DMS79 treated with DMSO at 0.1 percent for 48 hours (cell line): ENCODE measurements at regions not wholly inside any gene's neighbourhood (a gene's known extent, or its start where the extent isn't known, plus 50 kb on each side); places are given as distances from the start of the nearest gene placed in this dataset.
"Not testable (repeated sequence)": the region's sequence is repeated elsewhere in the genome, so short reads cannot be mapped to it uniquely, and the experiment has no call there.

Source experiments
- DNase-seq: peaks from one replicate; lab custom pipeline; 2025; lab: John Stamatoyannopoulos, UW

- DNase-seq = not testable (repeated sequence)
Measured at GRCh38 chr11:92618020-92618419, 351.4 kb upstream of the MTNR1B start.

- no peak for DNase-seq
Measured at GRCh38 chr11:92623055-92623454, 346.4 kb upstream of the MTNR1B start.

GRCh38 chr11:92625894-92626293 is 343.6 kb upstream of the MTNR1B start:
- no peak for DNase-seq

- no peak for DNase-seq
Measured at GRCh38 chr11:92626624-92627023, 342.8 kb upstream of the MTNR1B start.

- DNase-seq = no peak
Measured at GRCh38 chr11:92627615-92628256, 341.7 kb upstream of the MTNR1B start.

GRCh38 chr11:92628401-92629292 is 340.8 kb upstream of the MTNR1B start:
- no peak for DNase-seq

GRCh38 chr11:92632495-92632894 is 337.0 kb upstream of the MTNR1B start:
- no peak for DNase-seq

- DNase-seq = no peak
Measured at GRCh38 chr11:92633820-92634219, 335.6 kb upstream of the MTNR1B start.

GRCh38 chr11:92636543-92637188 is 332.8 kb upstream of the MTNR1B start:
- no peak for DNase-seq

- no peak for DNase-seq
Measured at GRCh38 chr11:92638678-92639077, 330.8 kb upstream of the MTNR1B start.

- no peak for DNase-seq
Measured at GRCh38 chr11:92642177-92642931, 327.1 kb upstream of the MTNR1B start.

GRCh38 chr11:92643827-92644226 is 325.6 kb upstream of the MTNR1B start:
- no peak for DNase-seq

- DNase-seq = no peak
Measured at GRCh38 chr11:92644595-92645445, 324.6 kb upstream of the MTNR1B start.

GRCh38 chr11:92651159-92651558 is 318.3 kb upstream of the MTNR1B start:
- DNase-seq = no peak

GRCh38 chr11:92653454-92653853 is 316.0 kb upstream of the MTNR1B start:
- no peak for DNase-seq

GRCh38 chr11:92656783-92657182 is 312.7 kb upstream of the MTNR1B start:
- no peak for DNase-seq

- no peak for DNase-seq
Measured at GRCh38 chr11:92657226-92657625, 312.2 kb upstream of the MTNR1B start.

GRCh38 chr11:92658733-92659132 is 310.7 kb upstream of the MTNR1B start:
- DNase-seq = no peak

GRCh38 chr11:92659793-92660192 is 309.7 kb upstream of the MTNR1B start:
- no peak for DNase-seq

GRCh38 chr11:92662601-92663360 is 306.7 kb upstream of the MTNR1B start:
- DNase-seq = no peak
